HepG2 (cell line): ENCODE measurements at regions not wholly inside any gene's neighbourhood (a gene's known extent, or its start where the extent isn't known, plus 50 kb on each side); places are given as distances from the start of the nearest gene placed in this dataset.

Source experiments
- ATAC-seq: fragments of 200-7000 bp; cut with Tn5 transposase; 3 replicates; pipeline ENCODE4 v1.9.1; 2020; ENCODE audit warnings: mild to moderate bottlenecking, moderate library complexity
- BruUV-seq: library from RNA; stranded (reverse); fragments of 400-500 nt; replicated peaks from 2 replicates; lab custom pipeline; 2021; lab: Mats Ljungman, UMichigan
- CTCF ChIA-PET: fragments of 300-600 bp; formaldehyde crosslinking; extraction: SDS; loops from one replicate; lab custom pipeline; 2021; ENCODE audit warnings: low total read pairs, inconsistent platforms, low intra/inter-chr PET ratio; lab: Yijun Ruan, JAX
- POLR2A ChIA-PET: fragments of 350-600 bp; sonication (Branson Sonifier 250); formaldehyde crosslinking; loops from one replicate; lab custom pipeline; 2020; ENCODE audit warnings: antibody characterized with exemption, inconsistent platforms; lab: Yijun Ruan, JAX
- DNase-seq: peaks from one replicate; pipeline ENCODE4 v3.0.0-alpha.2; 2015; ENCODE audit warnings: low spot score
- FAIRE-seq: peaks from 3 replicates; lab custom pipeline; 2011; peaks lifted over from hg19 to GRCh38; lab: Jason Lieb, UNC
- H2AFZ ChIP-seq: one replicate; pipeline ENCODE4 v1.6.1; 2011; ENCODE audit warnings: low read length, inconsistent platforms
- H3K27ac ChIP-seq: fragments of 300-600 bp; 3 replicates; pipeline ENCODE4 v1.8.0; 2011; ENCODE audit warnings: mixed run types, mild to moderate bottlenecking, mixed read lengths, low read length, inconsistent platforms; ENCODE audit not compliant: insufficient read depth; ENCODE audit errors: extremely low read length
- H3K27me3 ChIP-seq, 2 experiments: fragments of 200-600 bp in 1 of 2; 2 replicates in 1 of 2; 3 replicates in 1 of 2; pipeline versions ENCODE4 v1.6.0 to v1.8.0; 2011; ENCODE audit warnings: low read length in 2 of 2, mild to moderate bottlenecking in 2 of 2, moderate library complexity in 2 of 2, inconsistent platforms in 1 of 2; ENCODE audit not compliant: insufficient read depth in 2 of 2, control insufficient read depth in 1 of 2
- H3K36me3 ChIP-seq, 2 experiments: fragments of 200-600 bp in 1 of 2; replicated peaks in 1 of 2; 2 replicates in 1 of 2; 3 replicates in 1 of 2; pipeline versions ENCODE4 v1.5.1 to v1.8.0; 2011; ENCODE audit warnings: low read length in 2 of 2, inconsistent platforms in 1 of 2; ENCODE audit not compliant: insufficient read depth in 2 of 2, control insufficient read depth in 1 of 2
- H3K4me1 ChIP-seq: 2 replicates; pipeline ENCODE4 v1.5.1; 2012; ENCODE audit warnings: low read length, inconsistent platforms; ENCODE audit not compliant: insufficient read depth
- H3K4me2 ChIP-seq: 2 replicates; pipeline ENCODE4 v1.6.0; 2011; ENCODE audit warnings: low read depth, low read length, inconsistent platforms
- H3K4me3 ChIP-seq, 3 experiments: fragments of 200-600 bp in 1 of 3; sonication (generic), shearing (Covaris generic) in 1 of 3; replicated peaks in 1 of 3; 2 replicates each; pipeline ENCODE4 v1.5.1; 2011 to 2016; ENCODE audit warnings: low read length in 3 of 3, inconsistent platforms in 2 of 3, low read depth in 2 of 3, mild to moderate bottlenecking in 2 of 3, control low read depth in 1 of 3, mixed read lengths in 1 of 3; ENCODE audit not compliant: insufficient read depth in 1 of 3
- H3K79me2 ChIP-seq: one replicate; pipeline ENCODE4 v1.6.1; 2011; ENCODE audit warnings: low read length, inconsistent platforms; ENCODE audit not compliant: insufficient read depth
- H3K9ac ChIP-seq: 2 replicates; pipeline ENCODE4 v1.6.0; 2011; ENCODE audit warnings: mild to moderate bottlenecking, low read depth, low read length, inconsistent platforms; ENCODE audit not compliant: insufficient read depth
- H3K9me3 ChIP-seq: 2 replicates; pipeline ENCODE4 v1.5.1; 2012; ENCODE audit warnings: mild to moderate bottlenecking, low read length
- H4K20me1 ChIP-seq: 2 replicates; pipeline ENCODE4 v1.6.0; 2011; ENCODE audit warnings: inconsistent platforms, mild to moderate bottlenecking, low read length, moderate library complexity; ENCODE audit not compliant: insufficient read depth
- ARHGAP35 ChIP-seq: sonication (generic); formaldehyde crosslinking; IDR thresholded peaks from 2 replicates; pipeline ENCODE4 v1.9.0; 2022; ENCODE audit warnings: mild to moderate bottlenecking, inconsistent platforms, moderate library complexity, missing genetic modification reagents, borderline replicate concordance
- ATF6 ChIP-seq: sonication (generic); formaldehyde crosslinking; conservative IDR thresholded peaks from 2 replicates; pipeline ENCODE4 v1.4.0; 2020; ENCODE audit warnings: missing genetic modification reagents
- CENPX ChIP-seq: sonication (generic); formaldehyde crosslinking; IDR thresholded peaks from 2 replicates; pipeline ENCODE4 v1.9.0; 2021; ENCODE audit warnings: mild to moderate bottlenecking, missing genetic modification reagents, moderate library complexity
- LCORL ChIP-seq, 2 experiments: fragments of 450-650 bp in 1 of 2; sonication (generic) in 1 of 2; formaldehyde crosslinking in 1 of 2; IDR thresholded peaks; 2 replicates each; pipeline versions ENCODE4 v1.5.0 to v1.6.1; 2017 to 2020; ENCODE audit warnings: antibody characterized with exemption in 1 of 2, missing genetic modification reagents in 1 of 2
- PHF21A ChIP-seq: sonication (generic); formaldehyde crosslinking; IDR thresholded peaks from 2 replicates; pipeline ENCODE4 v1.5.0; 2020; ENCODE audit warnings: mild to moderate bottlenecking, missing genetic modification reagents
- RBFOX2 ChIP-seq: fragments of 200-400 bp; formaldehyde crosslinking; IDR thresholded peaks from 2 replicates; pipeline ENCODE4 v1.6.1; 2017; ENCODE audit warnings: low read depth, mild to moderate bottlenecking, low read length
- RFX1 ChIP-seq: fragments of 450-650 bp; IDR thresholded peaks from 2 replicates; pipeline ENCODE4 v1.6.1; 2017
- ZFP41 ChIP-seq: sonication (generic); formaldehyde crosslinking; IDR thresholded peaks from 2 replicates; pipeline ENCODE4 v1.4.0; 2020; ENCODE audit warnings: mild to moderate bottlenecking, missing genetic modification reagents, borderline replicate concordance
- ZFX ChIP-seq: sonication (generic); formaldehyde crosslinking; IDR thresholded peaks from 2 replicates; pipeline ENCODE4 v1.4.0; 2020; ENCODE audit warnings: mild to moderate bottlenecking, low read depth, missing genetic modification reagents, moderate library complexity
- ZHX2 ChIP-seq, 2 experiments: sonication (generic) in 1 of 2; formaldehyde crosslinking in 1 of 2; IDR thresholded peaks; 2 replicates each; pipeline versions ENCODE4 v1.6.1 to v1.9.0; 2014 to 2022; ENCODE audit warnings: antibody characterized with exemption in 1 of 2, borderline replicate concordance in 1 of 2, inconsistent platforms in 1 of 2, low read depth in 1 of 2, missing genetic modification reagents in 1 of 2
- ZNF17 ChIP-seq: sonication (generic); formaldehyde crosslinking; IDR thresholded peaks from 2 replicates; pipeline ENCODE4 v1.5.0; 2020; ENCODE audit warnings: mild to moderate bottlenecking, missing genetic modification reagents
- ZNF30 ChIP-seq: sonication (generic); formaldehyde crosslinking; IDR thresholded peaks from 2 replicates; pipeline ENCODE4 v1.5.0; 2020; ENCODE audit warnings: mild to moderate bottlenecking, missing genetic modification reagents
- ZNF768 ChIP-seq: sonication (generic); formaldehyde crosslinking; IDR thresholded peaks from 2 replicates; pipeline ENCODE4 v1.4.0; 2020; ENCODE audit warnings: missing genetic modification reagents
- WGBS: methylation state at CpG from one replicate; pipeline ENCODE4 v1.1.6; 2017; ENCODE audit warnings: low lambda C conversion rate; 5-methylcytosine and 5-hydroxymethylcytosine counted together
- in situ Hi-C: cut with HindIII; loops from 2 replicates; pipeline ENCODE4 v1.10.0; 2017; ENCODE audit warnings: low pct_unique_long_range_greater_than_20kb; ENCODE audit not compliant: extremely low pct_ligation_motif_present
- intact Hi-C: fragments of 100-400 bp; cut with micrococcal nuclease; formaldehyde crosslinking; loops from one replicate; pipeline ENCODE4 v1.10.0; 2022; ENCODE audit not compliant: unreplicated experiment

- TF ChIP-seq ZNF768 (CRISPR knock-in tag) = no peak
- TF ChIP-seq LCORL (IDR thresholded peaks at IDR 0.05) = no peak
- TF ChIP-seq LCORL (CRISPR knock-in tag; IDR thresholded peaks at IDR 0.05) = no peak
- no peak for TF ChIP-seq RFX1
- TF ChIP-seq PHF21A (CRISPR knock-in tag) = no peak
- TF ChIP-seq ATF6 (CRISPR knock-in tag) = no peak
- no peak for TF ChIP-seq RBFOX2
- no peak for TF ChIP-seq ARHGAP35 (CRISPR knock-in tag)
- no peak for TF ChIP-seq ZFP41 (CRISPR knock-in tag)
- TF ChIP-seq ZHX2 (IDR thresholded peaks at IDR 0.05; ENCODE audit: low read depth) = no peak
- TF ChIP-seq ZHX2 (CRISPR knock-in tag; IDR thresholded peaks at IDR 0.05; ENCODE audit: borderline replicate concordance) = no peak
- TF ChIP-seq ZFX = no peak
- TF ChIP-seq ZNF30 (CRISPR knock-in tag) = no peak
- no peak for TF ChIP-seq CENPX (CRISPR knock-in tag)
- TF ChIP-seq ZNF17 (CRISPR knock-in tag) = no peak
- Histone ChIP-seq H3K9ac (no peak overlapping the region), H2AFZ (no peak overlapping the region), H3K9me3 (no peaks in the 10 kb centered on the region), H4K20me1 (no peaks in the 10 kb centered on the region), H3K27me3 (no peaks in the 10 kb centered on the region), H3K4me2 (no peak overlapping the region), H3K4me1 (no peaks in the 10 kb centered on the region), H3K36me3 (no peaks in the 10 kb centered on the region), H3K79me2 (no peaks in the 10 kb centered on the region), H3K4me3 (no peak overlapping the region), H3K27ac (no peak overlapping the region)
- no peak for DNase-seq
- ChIA-PET CTCF (no interaction called here), POLR2A (no interaction called here)
- no peak for ATAC-seq
- in situ Hi-C loops (no loop called here), intact Hi-C loops (no loop called here)
- 0% methylated on average over 1 of the region's 1 CpG for WGBS
- FAIRE-seq = no peak
- no TSS peak for BruUV-seq
Measured at GRCh38 chr18:60599267-60599666, 226.7 kb upstream of the MC4R start.
